VCaP (cell line): ENCODE measurements at regions not wholly inside any gene's neighbourhood (a gene's known extent, or its start where the extent isn't known, plus 50 kb on each side); places are given as distances from the start of the nearest gene placed in this dataset.

Experiments used
- H3K27ac ChIP-seq: fragments of 450-650 bp; 2 replicates; pipeline ENCODE4 v1.5.1; 2017
- CTCF ChIP-seq: fragments of 450-650 bp; conservative IDR thresholded peaks from 2 replicates; pipeline ENCODE4 v1.5.1; 2017; ENCODE audit warnings: mild to moderate bottlenecking, moderate library complexity

GRCh38 chr4:43778187-43778915 is 670.3 kb downstream of the KCTD8 start:
- no peak for TF ChIP-seq CTCF
- no peak overlapping the region for H3K27ac ChIP-seq

- no peak overlapping the region for H3K27ac ChIP-seq
- TF ChIP-seq CTCF = no peak
Measured at GRCh38 chr4:43781125-43781524, 667.5 kb downstream of the KCTD8 start.

- H3K27ac ChIP-seq = no peak overlapping the region
Measured at GRCh38 chr4:43782391-43782790, 666.2 kb downstream of the KCTD8 start.

GRCh38 chr4:43816116-43816515 is 632.5 kb downstream of the KCTD8 start:
- no peak for TF ChIP-seq CTCF
- H3K27ac ChIP-seq = no peak overlapping the region

More at GRCh38 chr4:43782391-43782790, 666.2 kb downstream of the KCTD8 start:
- peak; percentile 76 for TF ChIP-seq CTCF

- H3K27ac ChIP-seq = no peak overlapping the region
- TF ChIP-seq CTCF = no peak
Measured at GRCh38 chr4:43822621-43823020, 626.0 kb downstream of the KCTD8 start.

GRCh38 chr4:43835869-43836268 is 612.7 kb downstream of the KCTD8 start:
- TF ChIP-seq CTCF = no peak
- no peak overlapping the region for H3K27ac ChIP-seq

GRCh38 chr4:43837171-43837570 is 611.4 kb downstream of the KCTD8 start:
- no peak for TF ChIP-seq CTCF
- no peak overlapping the region for H3K27ac ChIP-seq
